CD14-positive monocyte (primary cell): ENCODE measurements at regions not wholly inside any gene's neighbourhood (a gene's known extent, or its start where the extent isn't known, plus 50 kb on each side); places are given as distances from the start of the nearest gene placed in this dataset.

Experiments used
- DNase-seq, 3 donors: peaks; one replicate each; pipeline ENCODE4 v3.0.0-alpha.2; 2011 to 2022
- H2AFZ ChIP-seq: 2 replicates; pipeline ENCODE4 v1.6.0; 2012; ENCODE audit warnings: mild to moderate bottlenecking, low read depth, low read length, inconsistent platforms; ENCODE audit not compliant: insufficient read depth, poor library complexity, severe bottlenecking
- H3K27ac ChIP-seq, 2 donors: 1 replicate in 1 of 2; 2 replicates in 1 of 2; pipeline ENCODE4 v1.5.1; 2012 to 2013; ENCODE audit warnings: low read length in 2 of 2, control low read depth in 1 of 2, inconsistent platforms in 1 of 2, low read depth in 1 of 2, mild to moderate bottlenecking in 1 of 2
- H3K27me3 ChIP-seq, 2 donors: one replicate each; pipeline versions ENCODE4 v1.6.0 to v1.6.1; 2011 to 2013; ENCODE audit warnings: low read length in 2 of 2; ENCODE audit not compliant: control insufficient read depth in 2 of 2, insufficient read depth in 2 of 2
- H3K36me3 ChIP-seq, 2 donors: replicated peaks in 1 of 2; 1 replicate in 1 of 2; 2 replicates in 1 of 2; pipeline versions ENCODE4 v1.5.1 to v1.6.1; 2012 to 2013; ENCODE audit warnings: low read length in 2 of 2, control low read depth in 1 of 2, inconsistent platforms in 1 of 2, mild to moderate bottlenecking in 1 of 2; ENCODE audit not compliant: insufficient read depth in 2 of 2, control insufficient read depth in 1 of 2
- H3K4me1 ChIP-seq, 2 donors: 1 replicate in 1 of 2; 2 replicates in 1 of 2; pipeline versions ENCODE4 v1.5.1 to v1.6.1; 2012 to 2013; ENCODE audit warnings: low read length in 2 of 2, control low read depth in 1 of 2, inconsistent platforms in 1 of 2, mild to moderate bottlenecking in 1 of 2, moderate library complexity in 1 of 2; ENCODE audit not compliant: insufficient read depth in 2 of 2, control insufficient read depth in 1 of 2
- H3K4me2 ChIP-seq: replicated peaks from 2 replicates; pipeline ENCODE3; 2012; ENCODE audit warnings: low read length, moderate library complexity, mild to moderate bottlenecking; ENCODE audit not compliant: poor library complexity, severe bottlenecking; ENCODE audit errors: extremely low read depth
- H3K4me3 ChIP-seq, 3 experiments: fragments of 200-600 bp in 1 of 3; sonication (generic) in 1 of 3; replicated peaks in 1 of 3; 1 replicate in 2 of 3; 2 replicates in 1 of 3; pipeline ENCODE4 v1.5.1; 2011 to 2013; ENCODE audit warnings: low read length in 3 of 3, mild to moderate bottlenecking in 3 of 3, control low read depth in 2 of 3, low read depth in 2 of 3, inconsistent platforms in 1 of 3, moderate library complexity in 1 of 3
- H3K79me2 ChIP-seq: 2 replicates; pipeline ENCODE4 v1.6.0; 2012; ENCODE audit warnings: mild to moderate bottlenecking, control low read depth, inconsistent platforms, low read length, moderate library complexity; ENCODE audit not compliant: insufficient read depth
- H3K9ac ChIP-seq: 2 replicates; pipeline ENCODE4 v1.6.0; 2017; ENCODE audit warnings: low read length, mild to moderate bottlenecking; ENCODE audit not compliant: insufficient read depth, poor library complexity, severe bottlenecking
- H3K9me3 ChIP-seq, 2 donors: replicated peaks in 1 of 2; 1 replicate in 1 of 2; 2 replicates in 1 of 2; pipeline versions ENCODE4 v1.5.1 to v1.6.1; 2012 to 2013; ENCODE audit warnings: low read length in 2 of 2, control low read depth in 1 of 2; ENCODE audit not compliant: control insufficient read depth in 1 of 2, insufficient read depth in 1 of 2
- H4K20me1 ChIP-seq: 2 replicates; pipeline ENCODE4 v1.6.0; 2012; ENCODE audit warnings: mild to moderate bottlenecking, low read length, control low read depth, moderate library complexity; ENCODE audit not compliant: insufficient read depth
- H3K27ac Mint-ChIP-seq, 7 donors: one replicate each; pipeline ENCODE4 v1.8.0; 2020; ENCODE audit warnings: mild to moderate bottlenecking in 7 of 7, mixed read lengths in 7 of 7, moderate library complexity in 6 of 7, inconsistent platforms in 2 of 7
- H3K27me3 Mint-ChIP-seq, 3 donors: one replicate each; pipeline ENCODE4 v1.8.0; 2021 to 2022; ENCODE audit warnings: low read depth in 3 of 3, mild to moderate bottlenecking in 3 of 3, mixed read lengths in 3 of 3, moderate library complexity in 3 of 3, inconsistent platforms in 1 of 3
- H3K36me3 Mint-ChIP-seq, 2 donors: one replicate each; pipeline ENCODE4 v1.8.0; 2020; ENCODE audit warnings: mixed read lengths in 2 of 2, inconsistent platforms in 1 of 2, mild to moderate bottlenecking in 1 of 2
- H3K4me1 Mint-ChIP-seq: one replicate; pipeline ENCODE4 v1.8.0; 2020; ENCODE audit warnings: mild to moderate bottlenecking, mixed read lengths
- H3K4me3 Mint-ChIP-seq, 2 donors: one replicate each; pipeline ENCODE4 v1.8.0; 2020; ENCODE audit warnings: mild to moderate bottlenecking in 2 of 2, mixed read lengths in 2 of 2, moderate library complexity in 1 of 2
- H3K9me3 Mint-ChIP-seq, 7 donors: one replicate each; pipeline ENCODE4 v1.8.0; 2020 to 2022; ENCODE audit warnings: mixed read lengths in 7 of 7, mild to moderate bottlenecking in 6 of 7, moderate library complexity in 6 of 7, inconsistent platforms in 2 of 7
- WGBS: methylation state at CpG from one replicate; pipeline ENCODE4 v1.1.5; 2013; ENCODE audit warnings: missing lambda C conversion rate; ENCODE audit not compliant: insufficient coverage; 5-methylcytosine and 5-hydroxymethylcytosine counted together
- intact Hi-C, 2 donors: fragments of 100-400 bp; cut with micrococcal nuclease; formaldehyde crosslinking; loops; one replicate each; pipeline versions ENCODE4 v1.15.0 to v1.15.1; 2023
- TF ChIP-seq, protein P1 (sequence below): fragments of 200-600 bp; IDR thresholded peaks from one replicate; pipeline ENCODE4 v1.8.0; 2022; ENCODE audit warnings: antibody characterized with exemption, mild to moderate bottlenecking

DNA sequence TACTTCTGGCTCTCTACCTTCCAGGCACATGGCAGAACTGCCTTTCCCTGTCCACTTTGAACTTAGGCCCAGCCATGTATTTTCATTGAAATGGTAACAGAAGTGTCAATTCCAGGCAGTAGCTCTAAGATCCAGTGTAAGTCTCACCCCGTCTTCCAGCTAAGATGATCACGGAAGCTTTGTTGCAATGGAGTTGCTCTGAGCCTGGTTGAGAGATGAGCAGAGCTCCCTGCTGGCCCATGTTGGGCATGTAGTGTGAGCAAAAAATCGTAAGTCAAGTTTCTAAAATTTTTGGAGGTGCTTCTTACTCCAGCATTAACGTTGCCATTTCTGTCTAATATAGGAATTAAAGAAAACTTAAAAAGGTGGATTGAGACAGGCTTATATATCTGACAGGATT is 274.4 kb downstream of the IPMK start:
- H3K79me2 ChIP-seq = no peaks in the 10 kb centered on the region
- Mint-ChIP-seq H3K4me1 (no peaks in the 10 kb centered on the region), H3K36me3 (no peaks in the 10 kb centered on the region), H3K27ac (no peak overlapping the region), H3K4me3 (no peak overlapping the region), H3K9me3 (peaks cover 0 to 1% (median 0%) of the 10 kb centered on the region in 7 donors), H3K27me3 (peaks cover 0 to 1% (median 0%) of the 10 kb centered on the region in 3 donors)
- H3K36me3 ChIP-seq = no peaks in the 10 kb centered on the region
- no peak overlapping the region for H3K27ac ChIP-seq
- TF ChIP-seq, protein P1, sequence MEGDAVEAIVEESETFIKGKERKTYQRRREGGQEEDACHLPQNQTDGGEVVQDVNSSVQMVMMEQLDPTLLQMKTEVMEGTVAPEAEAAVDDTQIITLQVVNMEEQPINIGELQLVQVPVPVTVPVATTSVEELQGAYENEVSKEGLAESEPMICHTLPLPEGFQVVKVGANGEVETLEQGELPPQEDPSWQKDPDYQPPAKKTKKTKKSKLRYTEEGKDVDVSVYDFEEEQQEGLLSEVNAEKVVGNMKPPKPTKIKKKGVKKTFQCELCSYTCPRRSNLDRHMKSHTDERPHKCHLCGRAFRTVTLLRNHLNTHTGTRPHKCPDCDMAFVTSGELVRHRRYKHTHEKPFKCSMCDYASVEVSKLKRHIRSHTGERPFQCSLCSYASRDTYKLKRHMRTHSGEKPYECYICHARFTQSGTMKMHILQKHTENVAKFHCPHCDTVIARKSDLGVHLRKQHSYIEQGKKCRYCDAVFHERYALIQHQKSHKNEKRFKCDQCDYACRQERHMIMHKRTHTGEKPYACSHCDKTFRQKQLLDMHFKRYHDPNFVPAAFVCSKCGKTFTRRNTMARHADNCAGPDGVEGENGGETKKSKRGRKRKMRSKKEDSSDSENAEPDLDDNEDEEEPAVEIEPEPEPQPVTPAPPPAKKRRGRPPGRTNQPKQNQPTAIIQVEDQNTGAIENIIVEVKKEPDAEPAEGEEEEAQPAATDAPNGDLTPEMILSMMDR = no peak
- no peak for DNase-seq
- H4K20me1 ChIP-seq = no peaks in the 10 kb centered on the region
- H3K4me3 ChIP-seq = no peak overlapping the region
- no peak overlapping the region for H3K4me2 ChIP-seq
- H3K9ac ChIP-seq = no peak overlapping the region
- H2AFZ ChIP-seq = no peak overlapping the region
- no peaks in the 10 kb centered on the region for H3K9me3 ChIP-seq
- no peaks in the 10 kb centered on the region for H3K27me3 ChIP-seq
- WGBS = 100% methylated on average over 2 of the region's 4 CpGs
- intact Hi-C loops = no loop called here
- no peaks in the 10 kb centered on the region for H3K4me1 ChIP-seq

DNA sequence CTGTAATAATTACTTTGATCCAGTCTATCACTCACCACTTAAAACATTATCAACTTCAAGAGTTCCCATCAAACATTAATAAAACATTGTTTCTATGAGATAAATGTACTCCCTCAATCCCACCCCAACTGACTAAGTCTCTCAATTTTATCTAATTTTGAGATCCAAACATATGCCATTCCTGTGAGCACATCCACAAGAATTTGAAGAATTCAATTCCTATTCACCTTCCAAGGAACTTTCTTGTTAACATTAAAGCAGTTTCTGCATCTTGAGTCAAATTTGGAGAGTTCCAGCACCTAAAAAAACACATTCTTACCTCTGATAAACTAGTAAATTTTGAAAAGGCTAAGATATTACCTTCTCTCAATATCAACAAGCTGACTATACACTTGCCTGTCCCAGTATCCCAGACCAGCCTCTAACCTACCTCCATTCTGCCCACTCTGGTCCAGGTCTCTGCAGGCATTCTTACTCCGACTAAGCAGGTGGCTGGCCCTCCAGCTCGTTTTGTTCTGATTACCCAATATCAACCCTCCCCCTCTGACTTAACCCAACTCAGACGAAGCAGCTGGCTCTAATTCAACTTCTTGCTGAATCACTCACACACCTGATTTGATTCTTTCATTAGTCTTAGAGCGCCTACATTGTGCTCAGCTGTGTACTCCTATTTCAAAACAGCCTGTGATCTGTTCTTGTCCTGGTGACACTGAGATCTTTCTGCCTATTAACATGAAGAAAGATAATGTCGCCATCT is 275.2 kb downstream of the IPMK start:
- intact Hi-C loops = no loop called here
- DNase-seq = no peak
- H3K27ac ChIP-seq = no peak overlapping the region
- H3K4me1 ChIP-seq = no peaks in the 10 kb centered on the region
- Mint-ChIP-seq H3K9me3 (peaks cover 0 to 1% (median 0%) of the 10 kb centered on the region in 7 donors), H3K27ac (no peak overlapping the region), H3K4me3 (no peak overlapping the region), H3K36me3 (no peaks in the 10 kb centered on the region), H3K27me3 (peaks cover 0 to 1% (median 0%) of the 10 kb centered on the region in 3 donors), H3K4me1 (no peaks in the 10 kb centered on the region)
- H3K36me3 ChIP-seq = no peaks in the 10 kb centered on the region
- no peaks in the 10 kb centered on the region for H3K79me2 ChIP-seq
- H3K4me2 ChIP-seq = no peak overlapping the region
- H3K9me3 ChIP-seq = no peaks in the 10 kb centered on the region
- H2AFZ ChIP-seq = no peak overlapping the region
- H3K4me3 ChIP-seq = no peak overlapping the region
- no peaks in the 10 kb centered on the region for H3K27me3 ChIP-seq
- no peaks in the 10 kb centered on the region for H4K20me1 ChIP-seq
- no peak overlapping the region for H3K9ac ChIP-seq
- TF ChIP-seq, protein P1 = no peak
- 60% methylated on average over 4 of the region's 5 CpGs for WGBS
